B cell (primary cell): ENCODE measurements at regions not wholly inside any gene's neighbourhood (a gene's known extent, or its start where the extent isn't known, plus 50 kb on each side); places are given as distances from the start of the nearest gene placed in this dataset.

ENCODE experiments used
- ATAC-seq: fragments of 200-7000 bp; cut with Tn5 transposase; one replicate; pipeline ENCODE4 v1.10.0; 2021; ENCODE audit warnings: low read depth, mild to moderate bottlenecking, moderate number of reproducible peaks, moderate library complexity
- CTCF ChIA-PET: fragments of 350-600 bp; sonication (Branson Sonifier 250); formaldehyde crosslinking; loops from one replicate; lab custom pipeline; 2021; ENCODE audit warnings: antibody characterized with exemption, inconsistent platforms; lab: Charles Lee
- POLR2A ChIA-PET: fragments of 350-600 bp; sonication (Branson Sonifier 250); formaldehyde crosslinking; loops from one replicate; lab custom pipeline; 2021; ENCODE audit warnings: antibody characterized with exemption; lab: Charles Lee
- DNase-seq: peaks from one replicate; pipeline ENCODE4 v3.0.0; 2013
- H2AFZ ChIP-seq: 2 replicates; pipeline ENCODE4 v1.6.1; 2012; ENCODE audit warnings: mild to moderate bottlenecking, low read depth, low read length; ENCODE audit not compliant: insufficient read depth, poor library complexity, severe bottlenecking
- H3K27ac ChIP-seq, 2 donors: 1 replicate in 1 of 2; 2 replicates in 1 of 2; pipeline ENCODE4 v1.5.1; 2012 to 2013; ENCODE audit warnings: low read length in 2 of 2, mild to moderate bottlenecking in 2 of 2, moderate library complexity in 1 of 2
- H3K27me3 ChIP-seq, 4 experiments: fragments of 200-600 bp in 1 of 4; sonication (generic) in 1 of 4; replicated peaks in 1 of 4; 1 replicate in 2 of 4; 2 replicates in 2 of 4; pipeline versions ENCODE4 v1.6.1 to v1.7.0; 2013 to 2016; ENCODE audit warnings: low read length in 3 of 4, mild to moderate bottlenecking in 2 of 4, mixed read lengths in 1 of 4, moderate library complexity in 1 of 4; ENCODE audit not compliant: insufficient read depth in 4 of 4, control insufficient read depth in 3 of 4; ENCODE audit errors: control extremely low read depth in 1 of 4
- H3K36me3 ChIP-seq, 2 experiments: replicated peaks in 1 of 2; 1 replicate in 1 of 2; 2 replicates in 1 of 2; pipeline versions ENCODE4 v1.6.1 to v1.7.1; 2013; ENCODE audit warnings: low read length in 1 of 2; ENCODE audit not compliant: insufficient read depth in 2 of 2, control insufficient read depth in 1 of 2; ENCODE audit errors: control extremely low read depth in 1 of 2, extremely low read depth in 1 of 2
- H3K4me1 ChIP-seq, 2 donors: fragments of 200-600 bp in 1 of 2; sonication (generic) in 1 of 2; 1 replicate in 1 of 2; 2 replicates in 1 of 2; pipeline versions ENCODE4 v1.5.1 to v1.6.1; 2013 to 2017; ENCODE audit warnings: low read length in 2 of 2; ENCODE audit not compliant: control insufficient read depth in 2 of 2, insufficient read depth in 2 of 2
- H3K4me2 ChIP-seq: replicated peaks from 2 replicates; pipeline ENCODE3; 2012; ENCODE audit warnings: mild to moderate bottlenecking, low read depth, low read length; ENCODE audit not compliant: poor library complexity, severe bottlenecking
- H3K4me3 ChIP-seq, 5 experiments: fragments of 200-600 bp in 1 of 5; sonication (generic) in 1 of 5; 1 replicate in 3 of 5; 2 replicates in 2 of 5; pipeline versions ENCODE4 v1.5.1 to v1.7.0; 2011 to 2016; ENCODE audit warnings: low read length in 4 of 5, mild to moderate bottlenecking in 4 of 5, low read depth in 2 of 5, control low read depth in 1 of 5, moderate library complexity in 1 of 5; ENCODE audit not compliant: insufficient read depth in 1 of 5; ENCODE audit errors: control extremely low read depth in 1 of 5, extremely low read depth in 1 of 5
- H3K79me2 ChIP-seq: fragments of 200-600 bp; sonication (generic); one replicate; pipeline ENCODE4 v1.6.0; 2016; ENCODE audit warnings: low read length; ENCODE audit not compliant: control insufficient read depth, insufficient read depth
- H3K9ac ChIP-seq: fragments of 200-600 bp; sonication (generic); 2 replicates; pipeline ENCODE4 v1.6.1; 2017; ENCODE audit warnings: mild to moderate bottlenecking, low read length, moderate library complexity
- H3K9me3 ChIP-seq, 3 donors: one replicate each; pipeline versions ENCODE4 v1.6.1 to v1.7.1; 2013; ENCODE audit warnings: low read length in 2 of 3; ENCODE audit not compliant: control insufficient read depth in 2 of 3, insufficient read depth in 1 of 3; ENCODE audit errors: control extremely low read depth in 1 of 3
- H4K20me1 ChIP-seq: 2 replicates; pipeline ENCODE4 v1.6.0; 2012; ENCODE audit warnings: mild to moderate bottlenecking, low read length; ENCODE audit not compliant: insufficient read depth, control insufficient read depth, poor library complexity, severe bottlenecking
- H3K27ac Mint-ChIP-seq: one replicate; pipeline ENCODE4 v1.8.0; 2021; ENCODE audit warnings: mixed read lengths
- H3K27me3 Mint-ChIP-seq: one replicate; pipeline ENCODE4 v1.8.0; 2021; ENCODE audit warnings: mixed read lengths
- H3K4me1 Mint-ChIP-seq: one replicate; pipeline ENCODE4 v1.8.0; 2021; ENCODE audit warnings: mixed read lengths
- H3K4me3 Mint-ChIP-seq: one replicate; pipeline ENCODE4 v1.8.0; 2021; ENCODE audit warnings: mixed read lengths
- H3K9me3 Mint-ChIP-seq: one replicate; pipeline ENCODE4 v1.8.0; 2022; ENCODE audit warnings: mixed read lengths; ENCODE audit not compliant: insufficient read depth
- EZH2 ChIP-seq: IDR thresholded peaks from 2 replicates; pipeline ENCODE4 v1.6.1; 2012; ENCODE audit warnings: borderline replicate concordance, low read depth, mild to moderate bottlenecking, moderate library complexity, low read length; ENCODE audit not compliant: insufficient read depth, poor library complexity, severe bottlenecking
- WGBS: methylation state at CpG from one replicate; pipeline ENCODE4 v1.1.5; 2013; ENCODE audit warnings: missing lambda C conversion rate; ENCODE audit not compliant: insufficient coverage; 5-methylcytosine and 5-hydroxymethylcytosine counted together
- intact Hi-C: fragments of 100-400 bp; cut with micrococcal nuclease; formaldehyde crosslinking; loops from one replicate; pipeline ENCODE4 v1.10.0; 2022
- TF ChIP-seq, protein P1 (sequence below): fragments of 200-600 bp; IDR thresholded peaks from one replicate; pipeline ENCODE4 v1.8.0; 2022; ENCODE audit warnings: antibody characterized with exemption, mild to moderate bottlenecking

DNA sequence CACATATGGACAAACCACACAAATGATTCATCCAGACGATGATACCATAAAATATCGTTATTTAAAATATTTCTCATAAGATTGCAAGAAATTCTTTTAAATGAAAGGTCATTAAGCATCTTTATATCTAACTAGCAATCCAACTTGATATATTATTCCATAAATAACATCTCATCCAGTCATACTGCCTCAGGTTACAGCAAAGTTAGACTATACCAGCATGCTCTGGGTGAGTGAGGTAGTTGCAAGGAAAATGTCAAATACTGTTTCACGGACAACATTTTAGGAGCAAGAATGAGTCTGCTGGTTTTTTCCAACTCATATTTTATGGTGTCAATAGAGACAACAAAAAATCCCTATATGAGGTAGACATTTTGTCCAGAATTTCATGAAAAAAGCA lies 200.9 kb upstream of the TRPM3 start:
- no peak for ATAC-seq
- ChIA-PET CTCF (no interaction called here), POLR2A (no interaction called here)
- intact Hi-C loops, result no loop called here
- Mint-ChIP-seq H3K4me3 (no peak overlapping the region), H3K9me3 (no peaks in the 10 kb centered on the region), H3K27ac (no peak overlapping the region), H3K27me3 (peaks cover 13% of the 10 kb centered on the region), H3K4me1 (no peaks in the 10 kb centered on the region)
- Histone ChIP-seq H3K36me3 (no peaks in the 10 kb centered on the region), H3K4me3 (no peak overlapping the region), H3K27ac (no peak overlapping the region), H2AFZ (no peak overlapping the region), H3K27me3 (no peaks in the 10 kb centered on the region), H3K4me2 (no peak overlapping the region), H3K9ac (no peak overlapping the region), H3K9me3 (no peaks in the 10 kb centered on the region), H4K20me1 (no peaks in the 10 kb centered on the region), H3K4me1 (no peaks in the 10 kb centered on the region), H3K79me2 (no peaks in the 10 kb centered on the region)
- no peak for DNase-seq
- WGBS, result no CpG with 5 or more reads among the region's 3 CpGs
- TF ChIP-seq, protein P1, sequence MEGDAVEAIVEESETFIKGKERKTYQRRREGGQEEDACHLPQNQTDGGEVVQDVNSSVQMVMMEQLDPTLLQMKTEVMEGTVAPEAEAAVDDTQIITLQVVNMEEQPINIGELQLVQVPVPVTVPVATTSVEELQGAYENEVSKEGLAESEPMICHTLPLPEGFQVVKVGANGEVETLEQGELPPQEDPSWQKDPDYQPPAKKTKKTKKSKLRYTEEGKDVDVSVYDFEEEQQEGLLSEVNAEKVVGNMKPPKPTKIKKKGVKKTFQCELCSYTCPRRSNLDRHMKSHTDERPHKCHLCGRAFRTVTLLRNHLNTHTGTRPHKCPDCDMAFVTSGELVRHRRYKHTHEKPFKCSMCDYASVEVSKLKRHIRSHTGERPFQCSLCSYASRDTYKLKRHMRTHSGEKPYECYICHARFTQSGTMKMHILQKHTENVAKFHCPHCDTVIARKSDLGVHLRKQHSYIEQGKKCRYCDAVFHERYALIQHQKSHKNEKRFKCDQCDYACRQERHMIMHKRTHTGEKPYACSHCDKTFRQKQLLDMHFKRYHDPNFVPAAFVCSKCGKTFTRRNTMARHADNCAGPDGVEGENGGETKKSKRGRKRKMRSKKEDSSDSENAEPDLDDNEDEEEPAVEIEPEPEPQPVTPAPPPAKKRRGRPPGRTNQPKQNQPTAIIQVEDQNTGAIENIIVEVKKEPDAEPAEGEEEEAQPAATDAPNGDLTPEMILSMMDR, result no peak
- no peak for TF ChIP-seq EZH2

DNA sequence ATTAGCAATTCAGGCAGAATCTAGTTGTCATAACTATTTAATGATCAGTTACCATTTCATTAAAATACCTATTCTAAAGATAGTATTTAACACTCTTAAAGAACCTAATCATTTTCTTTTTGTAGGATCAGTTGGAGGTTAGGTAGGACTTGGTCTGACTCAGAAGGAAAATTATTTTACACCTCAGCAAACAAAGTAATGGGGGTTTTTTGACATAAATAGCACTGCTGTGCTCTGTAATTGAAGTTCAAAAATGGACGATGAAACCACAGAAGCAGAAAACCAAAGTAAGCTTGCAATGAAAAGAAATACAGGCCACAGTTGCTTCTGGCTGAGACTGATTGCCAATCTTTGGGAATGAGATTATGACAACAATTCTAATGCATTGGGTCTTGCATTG lies 187.0 kb upstream of the TRPM3 start:
- ChIA-PET POLR2A (no interaction called here), CTCF (no interaction called here)
- no peak overlapping the region for H2AFZ ChIP-seq
- H3K27me3 ChIP-seq, result no peaks in the 10 kb centered on the region
- no peaks in the 10 kb centered on the region for H4K20me1 ChIP-seq
- Mint-ChIP-seq H3K27ac (no peak overlapping the region), H3K4me3 (no peak overlapping the region), H3K9me3 (no peaks in the 10 kb centered on the region), H3K27me3 (peaks cover 7% of the 10 kb centered on the region), H3K4me1 (no peaks in the 10 kb centered on the region)
- WGBS, result 86% methylated on average over 1 of the region's 1 CpG
- H3K79me2 ChIP-seq, result no peaks in the 10 kb centered on the region
- H3K9ac ChIP-seq, result no peak overlapping the region
- intact Hi-C loops, result no loop called here
- no peak overlapping the region for H3K27ac ChIP-seq
- ATAC-seq, result no peak
- H3K4me1 ChIP-seq, result no peaks in the 10 kb centered on the region
- H3K9me3 ChIP-seq, result no peaks in the 10 kb centered on the region
- no peak overlapping the region for H3K4me3 ChIP-seq
- H3K4me2 ChIP-seq, result no peak overlapping the region
- DNase-seq, result no peak
- no peaks in the 10 kb centered on the region for H3K36me3 ChIP-seq
- no peak for TF ChIP-seq EZH2
- TF ChIP-seq, protein P1, result no peak
